ENCODE measurements at regions not wholly inside any gene's neighbourhood (a gene's known extent, or its start where the extent isn't known, plus 50 kb on each side); places are given as distances from the start of the nearest gene placed in this dataset.
"Not testable (repeated sequence)": the region's sequence is repeated elsewhere in the genome, so short reads cannot be mapped to it uniquely, and the experiment has no call there.

- peak; percentile 4 for DNase-seq (ENCODE audit: low read depth)
These were observed 79.1 kb upstream of the LMO2 start for GRCh38 chr11:33970984-33971466.

- no peak for DNase-seq (ENCODE audit: low read depth)
These were observed 75.6 kb upstream of the LMO2 start for GRCh38 chr11:33967451-33967850.

GRCh38 chr11:33965032-33965431 lies 73.2 kb upstream of the LMO2 start:
- DNase-seq (ENCODE audit: low read depth), result no peak

- no peak for DNase-seq (ENCODE audit: low read depth)
These were observed 68.1 kb upstream of the LMO2 start for GRCh38 chr11:33959855-33960400.

- DNase-seq (ENCODE audit: low read depth), result no peak
These were observed 65.5 kb upstream of the LMO2 start for GRCh38 chr11:33957304-33957917.

- DNase-seq (ENCODE audit: low read depth), result no peak
These were observed 64.7 kb upstream of the LMO2 start for GRCh38 chr11:33956611-33957010.

- DNase-seq (ENCODE audit: low read depth), result no peak
These were observed 61.4 kb upstream of the LMO2 start for GRCh38 chr11:33953289-33953688.

GRCh38 chr11:33952805-33953204 lies 60.9 kb upstream of the LMO2 start:
- DNase-seq (ENCODE audit: low read depth), result no peak

GRCh38 chr11:33949252-33949913 lies 57.5 kb upstream of the LMO2 start:
- no peak for DNase-seq (ENCODE audit: low read depth)

GRCh38 chr11:33948494-33948893 lies 56.6 kb upstream of the LMO2 start:
- DNase-seq (ENCODE audit: low read depth), result no peak

GRCh38 chr11:33947918-33948317 lies 56.0 kb upstream of the LMO2 start:
- DNase-seq (ENCODE audit: low read depth), result not testable (repeated sequence)

- DNase-seq (ENCODE audit: low read depth), result no peak
These were observed 55.1 kb upstream of the LMO2 start for GRCh38 chr11:33946930-33947329.

GRCh38 chr11:33945481-33946268 lies 53.8 kb upstream of the LMO2 start:
- DNase-seq (ENCODE audit: low read depth), result no peak

- no peak for DNase-seq (ENCODE audit: low read depth)
These were observed 53.0 kb upstream of the LMO2 start for GRCh38 chr11:33944693-33945424.

- no peak for DNase-seq (ENCODE audit: low read depth)
These were observed 52.4 kb upstream of the LMO2 start for GRCh38 chr11:33944345-33944692.

- no peak for DNase-seq (ENCODE audit: low read depth)
These were observed 51.1 kb upstream of the LMO2 start for GRCh38 chr11:33942954-33943353.

- no peak for DNase-seq (ENCODE audit: low read depth)
These were observed 49.8 kb upstream of the LMO2 start for GRCh38 chr11:33941637-33942160.

Measured in activated T-cell treated with anti-CD3 and anti-CD28 coated beads for 24 hours (primary cell).